C4-2B (cell line): ENCODE measurements at regions not wholly inside any gene's neighbourhood (a gene's known extent, or its start where the extent isn't known, plus 50 kb on each side); places are given as distances from the start of the nearest gene placed in this dataset.

Source experiments
- CTCF ChIP-seq: fragments of 450-650 bp; conservative IDR thresholded peaks from 2 replicates; pipeline ENCODE4 v1.5.1; 2017; ENCODE audit warnings: mild to moderate bottlenecking
- ZFX ChIP-seq: fragments of 450-650 bp; IDR thresholded peaks from 2 replicates; pipeline ENCODE4 v1.6.1; 2017

- TF ChIP-seq CTCF (no peak), ZFX (no peak)
Observed at GRCh38 chr20:12942123-12942522, 66.6 kb upstream of the SPTLC3 start.
